Hepatocyte (in vitro differentiated cells): ENCODE measurements at regions not wholly inside any gene's neighbourhood (a gene's known extent, or its start where the extent isn't known, plus 50 kb on each side); places are given as distances from the start of the nearest gene placed in this dataset.

Experiments used
- DNase-seq: peaks from one replicate; pipeline ENCODE4 v3.0.0-alpha.2; 2016; ENCODE audit warnings: low spot score
- H2AFZ ChIP-seq: fragments of 200-600 bp; sonication (generic); 2 replicates; pipeline ENCODE4 v1.6.0; 2016; ENCODE audit warnings: antibody characterized with exemption, mild to moderate bottlenecking
- H3K27ac ChIP-seq: fragments of 200-600 bp; sonication (generic); 2 replicates; pipeline ENCODE4 v1.5.1; 2016; ENCODE audit warnings: mild to moderate bottlenecking
- H3K27me3 ChIP-seq: fragments of 200-600 bp; sonication (generic); 2 replicates; pipeline ENCODE4 v1.6.1; 2016
- H3K36me3 ChIP-seq: fragments of 200-600 bp; sonication (generic); replicated peaks from 2 replicates; pipeline ENCODE4 v1.5.1; 2016; ENCODE audit warnings: low read depth; ENCODE audit not compliant: insufficient read depth
- H3K4me1 ChIP-seq: fragments of 200-600 bp; sonication (generic); 2 replicates; pipeline ENCODE4 v1.5.1; 2016; ENCODE audit warnings: mild to moderate bottlenecking, moderate library complexity; ENCODE audit not compliant: insufficient read depth
- H3K4me2 ChIP-seq: fragments of 200-600 bp; sonication (generic); 2 replicates; pipeline ENCODE4 v1.6.0; 2016
- H3K4me3 ChIP-seq: fragments of 200-600 bp; sonication (generic); 2 replicates; pipeline ENCODE4 v1.5.1; 2016; ENCODE audit warnings: mild to moderate bottlenecking
- H3K79me2 ChIP-seq: fragments of 200-600 bp; sonication (generic); 2 replicates; pipeline ENCODE4 v1.6.0; 2017; ENCODE audit warnings: mild to moderate bottlenecking
- H3K9me2 ChIP-seq: fragments of 200-600 bp; sonication (generic); replicated peaks from 2 replicates; pipeline ENCODE4 v1.6.0; 2017; ENCODE audit warnings: mild to moderate bottlenecking; ENCODE audit not compliant: insufficient read depth
- H3K9me3 ChIP-seq: fragments of 200-600 bp; sonication (generic); 2 replicates; pipeline ENCODE4 v1.5.1; 2016; ENCODE audit warnings: low read depth, mild to moderate bottlenecking
- H4K20me1 ChIP-seq: fragments of 200-600 bp; sonication (generic); 2 replicates; pipeline ENCODE4 v1.6.0; 2016; ENCODE audit warnings: mild to moderate bottlenecking; ENCODE audit not compliant: insufficient read depth, poor library complexity, severe bottlenecking
- CTCF ChIP-seq: fragments of 200-600 bp; sonication (generic); IDR thresholded peaks from 2 replicates; pipeline ENCODE4 v1.5.1; 2016; ENCODE audit warnings: antibody characterized with exemption, mild to moderate bottlenecking; ENCODE audit not compliant: poor library complexity
- EZH2 ChIP-seq: fragments of 200-600 bp; sonication (generic); IDR thresholded peaks from 2 replicates; pipeline ENCODE4 v1.6.1; 2016; ENCODE audit warnings: antibody characterized with exemption, mild to moderate bottlenecking, borderline replicate concordance
- EZH2phosphoT487 ChIP-seq: fragments of 200-600 bp; sonication (generic); IDR thresholded peaks from one replicate; pipeline ENCODE4 v1.6.1; 2018; ENCODE audit warnings: antibody characterized with exemption, mild to moderate bottlenecking, low read depth, moderate library complexity; ENCODE audit not compliant: unreplicated experiment, severe bottlenecking
- WGBS: methylation state at CpG from one replicate; pipeline ENCODE4 v1.1.6; 2016; ENCODE audit warnings: low lambda C conversion rate; ENCODE audit errors: missing lambda C conversion rate; 5-methylcytosine and 5-hydroxymethylcytosine counted together

DNA sequence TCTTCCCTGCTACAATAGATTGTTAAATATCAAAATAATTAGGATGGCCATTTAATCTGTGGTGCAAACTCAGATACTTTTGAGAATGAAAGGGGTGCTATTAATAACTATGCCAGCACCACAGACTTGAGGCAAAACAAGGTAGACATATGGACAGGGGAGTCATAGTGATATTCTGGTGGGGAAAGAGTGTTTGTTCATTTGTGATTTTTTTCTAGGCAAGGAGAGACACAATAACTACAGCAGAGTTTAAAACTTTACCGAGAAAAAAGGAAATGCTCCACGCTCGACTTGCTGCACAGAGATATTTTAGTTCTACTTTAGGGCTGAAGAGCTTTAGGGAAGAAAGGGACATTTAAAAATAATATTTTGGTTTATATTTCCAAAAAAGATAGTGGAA, 611.2 kb upstream of the GRM7 start:
- Histone ChIP-seq H3K27ac (no peak overlapping the region), H3K79me2 (no peaks in the 10 kb centered on the region), H4K20me1 (no peaks in the 10 kb centered on the region), H3K9me2 (no peaks in the 10 kb centered on the region), H3K27me3 (no peaks in the 10 kb centered on the region), H3K4me3 (no peak overlapping the region), H3K36me3 (no peaks in the 10 kb centered on the region), H2AFZ (no peak overlapping the region), H3K4me2 (no peak overlapping the region), H3K4me1 (no peaks in the 10 kb centered on the region), H3K9me3 (no peaks in the 10 kb centered on the region)
- DNase-seq = no peak
- 79% methylated on average over 3 of the region's 3 CpGs for WGBS
- TF ChIP-seq EZH2phosphoT487 (no peak), CTCF (no peak), EZH2 (no peak)

- TF ChIP-seq EZH2phosphoT487 (no peak), EZH2 (no peak)
- H4K20me1 ChIP-seq = no peaks in the 10 kb centered on the region
- H3K9me2 ChIP-seq = no peaks in the 10 kb centered on the region
- H3K27ac ChIP-seq = no peak overlapping the region
- no peak overlapping the region for H3K4me3 ChIP-seq
- H3K9me3 ChIP-seq = no peaks in the 10 kb centered on the region
- no peaks in the 10 kb centered on the region for H3K79me2 ChIP-seq
- no peak overlapping the region for H2AFZ ChIP-seq
- H3K27me3 ChIP-seq = no peaks in the 10 kb centered on the region
- H3K36me3 ChIP-seq = no peaks in the 10 kb centered on the region
- no peaks in the 10 kb centered on the region for H3K4me1 ChIP-seq
- DNase-seq = no peak
- H3K4me2 ChIP-seq = no peak overlapping the region
Measured at GRCh38 chr3:6250167-6250566, 610.7 kb upstream of the GRM7 start.

DNA sequence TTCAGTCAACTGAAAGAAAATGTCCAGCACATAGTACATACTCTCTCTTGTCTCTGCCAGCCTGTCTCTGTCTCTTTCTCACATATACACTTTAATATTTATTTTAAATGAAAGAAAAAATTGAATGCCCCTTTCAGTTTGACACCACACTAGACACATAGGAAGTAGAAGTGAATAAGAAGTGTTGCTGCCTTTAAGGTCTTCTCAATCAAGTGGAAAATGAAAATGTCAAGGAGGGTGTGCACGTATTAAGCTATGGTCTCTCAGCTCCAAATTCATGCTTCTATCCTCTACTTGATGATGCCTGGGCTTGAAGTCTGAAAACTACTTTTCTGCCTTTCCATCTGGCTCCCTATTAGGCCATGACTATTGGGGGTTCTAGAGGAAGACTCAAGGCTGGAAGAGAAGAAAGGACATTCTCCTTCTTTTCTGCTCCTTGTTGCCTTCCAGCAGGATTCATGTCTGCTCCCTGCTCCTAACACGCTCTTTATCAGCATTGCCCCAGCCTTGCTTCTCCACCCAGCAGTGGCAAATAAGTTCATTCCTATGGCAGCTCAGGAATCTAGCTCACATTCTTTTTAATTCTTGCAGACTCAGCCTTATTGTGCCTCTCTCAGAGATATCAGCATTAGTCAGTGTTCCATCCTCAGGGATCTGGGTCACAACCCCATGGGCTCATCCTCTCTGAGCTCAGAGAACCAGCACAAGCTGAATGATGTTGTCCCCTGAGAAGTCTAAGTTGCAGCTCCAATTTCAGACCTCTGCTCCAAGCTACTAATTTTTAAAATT, 609.1 kb upstream of the GRM7 start:
- Histone ChIP-seq H3K27me3 (no peaks in the 10 kb centered on the region), H3K9me3 (no peaks in the 10 kb centered on the region), H3K4me1 (no peaks in the 10 kb centered on the region), H3K9me2 (no peaks in the 10 kb centered on the region), H2AFZ (no peak overlapping the region), H3K36me3 (no peaks in the 10 kb centered on the region), H3K4me2 (no peak overlapping the region), H3K27ac (no peak overlapping the region), H3K79me2 (no peaks in the 10 kb centered on the region), H3K4me3 (no peak overlapping the region), H4K20me1 (no peaks in the 10 kb centered on the region)
- DNase-seq = peak; percentile 6
- no peak for TF ChIP-seq EZH2
- no peak for TF ChIP-seq CTCF
- no peak for TF ChIP-seq EZH2phosphoT487
- 70% methylated on average over 2 of the region's 2 CpGs for WGBS

DNA sequence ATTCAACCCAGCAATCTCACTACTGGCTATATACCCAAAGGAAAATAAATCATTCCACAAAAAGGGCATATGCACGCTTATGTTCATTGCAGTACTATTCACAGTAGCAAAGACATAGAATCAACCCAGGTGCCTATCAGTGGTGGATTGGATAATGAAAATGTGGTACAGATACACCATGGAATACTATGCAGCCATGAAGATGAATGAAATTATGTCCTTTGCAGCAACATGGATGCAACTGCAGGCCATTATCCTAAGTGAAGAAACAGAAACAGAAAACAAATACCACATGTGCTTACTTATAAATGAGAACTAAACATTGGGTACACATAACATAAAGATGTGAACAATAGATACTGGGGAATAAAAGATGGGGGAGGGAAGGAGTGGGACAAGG, 606.4 kb upstream of the GRM7 start:
- Histone ChIP-seq H3K79me2 (no peaks in the 10 kb centered on the region), H3K27me3 (no peaks in the 10 kb centered on the region), H3K9me3 (no peaks in the 10 kb centered on the region), H3K27ac (no peak overlapping the region), H3K36me3 (no peaks in the 10 kb centered on the region), H3K4me3 (no peak overlapping the region), H3K4me2 (no peak overlapping the region), H4K20me1 (no peaks in the 10 kb centered on the region), H2AFZ (no peak overlapping the region), H3K4me1 (no peaks in the 10 kb centered on the region), H3K9me2 (no peaks in the 10 kb centered on the region)
- no peak for DNase-seq
- WGBS = 100% methylated on average over 1 of the region's 1 CpG
- TF ChIP-seq CTCF = no peak
- TF ChIP-seq EZH2 = no peak
- no peak for TF ChIP-seq EZH2phosphoT487
